ENCODE measurements at regions not wholly inside any gene's neighbourhood (a gene's known extent, or its start where the extent isn't known, plus 50 kb on each side); places are given as distances from the start of the nearest gene placed in this dataset.
A peak's percentile ranks its signal among the peaks of the same experiment; 100 is the strongest.
"Not testable (repeated sequence)": the region's sequence is repeated elsewhere in the genome, so short reads cannot be mapped to it uniquely, and the experiment has no call there.

DNA sequence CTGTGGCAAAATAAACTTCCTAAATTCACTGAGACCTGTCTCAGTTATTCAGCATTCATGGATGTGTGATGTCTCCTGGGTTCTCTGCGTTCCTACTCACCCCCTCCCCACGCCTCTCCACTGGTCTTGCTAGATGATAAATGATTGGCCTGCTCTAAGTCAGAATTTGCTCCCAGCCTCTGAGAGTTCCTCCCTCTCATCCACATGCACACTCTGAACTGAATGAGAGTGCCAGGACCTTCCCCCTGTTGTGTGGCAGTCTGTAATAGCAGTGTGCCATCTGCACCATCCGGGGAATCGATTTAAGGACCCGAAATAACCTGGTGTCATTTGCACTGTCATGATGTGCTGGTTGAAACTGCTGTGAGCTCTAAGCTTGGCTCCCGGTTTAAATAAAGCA is 135.8 kb upstream of the AFDN start:
- DNase-seq, result no peak

DNA sequence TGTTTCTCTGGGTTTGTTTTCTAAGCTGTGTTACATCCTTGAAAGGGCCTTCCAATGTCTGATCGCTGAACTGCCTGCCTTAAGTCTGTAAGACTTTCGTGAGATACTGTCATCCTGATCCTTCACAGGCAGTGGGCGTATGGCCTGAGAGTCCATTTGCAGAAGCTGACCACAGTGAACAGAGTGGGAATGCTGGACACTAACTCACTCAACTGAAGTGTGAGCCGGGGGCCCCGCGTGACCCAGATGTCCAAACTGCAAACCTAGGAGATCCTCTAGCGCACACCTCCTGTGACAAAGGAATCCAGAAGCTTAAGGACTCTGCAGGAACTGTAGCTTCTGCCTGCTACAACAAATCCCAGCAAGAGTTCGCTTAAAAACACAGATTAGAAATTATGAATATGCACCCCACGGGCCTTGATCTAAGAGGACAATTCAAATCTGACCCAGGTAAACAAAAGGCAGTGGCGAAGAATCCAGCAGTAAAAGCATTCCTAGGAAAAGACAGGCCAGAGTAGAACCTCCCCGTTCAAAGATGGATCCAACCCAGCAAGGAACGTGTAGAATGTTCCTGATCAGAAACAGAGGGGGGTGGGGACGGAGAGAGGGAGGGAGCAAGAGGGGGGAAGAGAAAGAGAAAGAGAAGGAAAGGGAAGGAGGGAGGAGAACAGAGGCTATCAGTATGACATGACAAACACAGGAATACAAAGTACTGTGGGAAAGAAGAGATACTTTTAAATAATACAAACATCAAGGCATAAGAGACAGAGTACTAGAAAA is 135.0 kb upstream of the AFDN start:
- DNase-seq, result no peak

DNA sequence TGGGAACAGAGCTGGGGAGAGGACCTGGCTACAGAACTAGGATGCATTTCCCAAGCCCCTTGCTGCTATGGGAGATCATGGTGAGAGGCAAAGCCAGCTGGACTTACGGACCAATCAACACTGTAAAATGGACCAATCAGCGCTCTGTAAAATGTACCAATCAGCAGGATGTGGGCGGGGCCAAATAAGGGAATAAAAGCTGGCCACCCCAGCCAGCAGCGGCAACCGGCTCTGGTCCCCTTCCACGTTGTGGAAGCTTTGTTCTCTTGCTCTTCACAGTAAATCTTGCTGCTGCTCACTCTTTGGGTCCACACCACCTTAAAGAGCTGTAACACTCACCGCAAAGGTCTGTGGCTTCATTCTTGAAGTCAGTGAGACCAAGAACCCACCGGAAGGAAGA is 133.2 kb upstream of the AFDN start:
- not testable (repeated sequence) for DNase-seq

DNA sequence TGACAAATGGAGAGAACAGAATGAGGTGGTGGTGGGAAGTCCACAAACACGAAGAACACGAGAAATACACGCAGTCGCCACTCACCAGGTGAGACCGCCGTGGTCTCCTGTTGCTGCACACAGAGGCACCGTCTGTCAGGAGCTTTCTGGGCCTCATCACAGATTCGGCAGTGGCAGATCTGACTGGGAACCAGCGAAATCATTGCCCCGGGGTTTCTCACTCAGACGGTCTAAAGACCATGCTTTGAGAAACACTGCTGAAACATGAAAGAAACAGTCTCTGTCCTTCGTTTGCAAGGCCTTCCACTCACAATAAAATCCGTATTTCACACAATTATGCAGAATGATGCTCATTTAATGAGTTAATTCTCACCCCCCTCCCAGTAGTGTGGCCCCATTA is 130.9 kb upstream of the AFDN start:
- no peak for DNase-seq

DNA sequence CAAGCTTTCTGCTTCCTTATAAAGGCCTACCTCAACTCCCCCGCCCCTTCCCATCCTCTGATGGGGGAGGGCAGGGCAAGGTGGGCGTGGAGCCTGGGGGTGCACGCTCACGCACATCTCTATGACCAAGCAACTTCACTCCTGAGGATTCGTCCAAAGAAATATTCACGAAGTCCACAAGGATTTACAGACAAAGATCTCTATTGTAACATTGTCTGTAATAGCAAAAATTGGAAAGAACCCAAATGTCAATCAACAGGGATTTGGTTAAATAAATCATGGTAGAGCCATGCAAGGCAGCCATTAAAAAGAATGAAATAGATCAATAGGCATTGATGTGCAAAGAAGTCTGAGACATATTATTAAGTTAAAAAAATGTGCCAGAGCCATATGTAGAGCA is 130.4 kb upstream of the AFDN start:
- DNase-seq, result no peak

DNA sequence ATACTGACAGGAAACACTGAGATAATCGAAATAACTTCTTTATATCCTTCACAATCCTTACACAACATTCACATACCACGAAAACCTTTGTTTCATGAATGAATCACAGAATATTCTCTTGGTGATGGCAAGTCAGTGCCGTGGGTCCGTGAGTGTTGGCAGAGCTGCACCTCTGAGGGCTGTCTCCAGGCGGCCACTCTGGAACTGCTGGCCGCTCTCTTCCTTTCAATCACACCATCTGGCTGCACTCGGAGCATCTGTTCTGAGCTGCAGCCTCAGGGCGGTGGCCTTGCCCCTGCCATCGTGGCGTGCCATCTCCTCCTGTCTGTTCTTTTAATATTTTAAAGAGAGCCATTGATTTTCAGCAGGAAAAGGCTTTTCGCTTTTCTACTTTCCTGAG is 129.4 kb upstream of the AFDN start:
- DNase-seq, result no peak

DNA sequence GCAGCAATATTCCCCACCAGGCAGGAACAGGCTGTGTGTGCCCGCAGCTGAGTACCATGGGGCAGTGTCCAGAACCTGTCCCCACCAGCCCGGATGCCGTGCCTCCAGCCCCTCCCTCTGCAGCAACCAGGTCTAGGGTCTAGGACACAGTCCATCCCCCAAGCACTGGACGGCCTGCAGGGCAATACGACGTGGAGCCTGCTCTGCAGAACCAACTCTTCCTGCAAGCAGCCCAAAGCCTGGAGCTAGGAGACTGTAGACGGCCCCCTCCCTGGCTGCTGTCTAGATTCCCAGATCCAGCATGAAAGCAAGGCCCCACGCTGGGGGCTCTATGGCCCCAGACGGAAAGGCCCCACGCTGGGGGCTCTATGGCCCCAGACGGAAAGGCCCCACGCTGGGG is 128.2 kb upstream of the AFDN start:
- DNase-seq, result no peak

DNA sequence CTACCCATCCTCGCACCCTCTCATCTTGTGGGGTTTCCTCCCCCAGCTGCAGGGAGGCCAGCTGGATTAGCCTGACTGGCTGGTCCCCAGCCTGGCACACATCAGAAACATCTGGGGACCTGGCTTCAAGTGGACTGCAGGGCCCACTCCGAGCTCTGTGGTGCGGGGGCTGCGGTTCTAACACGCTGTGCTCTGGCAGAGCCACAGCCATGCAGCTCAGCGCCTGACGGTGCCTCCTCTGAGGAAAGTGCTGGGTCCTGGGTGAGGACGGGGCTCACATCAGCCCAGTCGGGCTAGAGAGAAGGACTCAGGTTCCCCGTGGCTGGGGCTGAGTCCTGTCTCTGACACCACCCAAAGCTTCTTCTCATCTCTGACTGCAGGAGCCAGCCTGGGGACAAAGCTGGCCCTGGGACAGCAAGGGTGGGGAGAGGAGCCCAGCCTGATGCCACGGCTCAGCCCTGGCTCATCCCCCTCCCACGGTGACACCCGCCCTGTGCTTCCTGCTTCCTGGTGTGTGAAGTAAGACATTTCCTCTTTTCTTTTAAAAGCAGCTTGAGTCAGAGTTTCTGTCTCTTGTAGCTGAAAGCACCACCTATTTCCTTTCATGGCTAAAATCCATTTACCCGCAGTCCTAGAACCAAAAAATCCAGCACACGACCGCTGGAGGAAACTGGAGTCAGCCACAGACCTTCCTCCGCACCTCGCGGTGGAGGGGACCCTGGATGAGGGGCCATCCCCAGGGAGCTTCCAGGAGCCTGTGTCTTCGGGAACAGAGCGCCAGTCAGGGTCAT is 127.4 kb upstream of the AFDN start:
- peak; percentile 54 for DNase-seq

DNA sequence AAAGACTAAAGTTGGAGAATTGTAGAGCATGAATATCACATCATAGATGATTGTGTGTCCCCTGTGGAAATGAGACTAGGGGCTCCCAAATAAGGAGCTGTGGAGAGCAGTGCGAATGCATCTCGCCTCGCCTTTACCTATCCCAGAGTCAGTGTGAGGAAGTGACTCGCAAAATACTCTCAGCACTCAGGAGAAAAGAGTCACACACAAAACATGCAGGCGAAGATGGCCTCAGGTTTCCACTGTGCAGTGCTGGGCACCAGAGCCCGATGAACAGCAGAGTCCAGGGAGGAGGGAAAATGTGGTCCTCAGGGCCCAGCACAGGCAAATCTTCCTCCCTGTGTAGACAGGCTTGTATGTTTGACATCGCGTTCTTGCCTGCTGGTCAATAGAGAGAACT is 126.5 kb upstream of the AFDN start:
- no peak for DNase-seq

DNA sequence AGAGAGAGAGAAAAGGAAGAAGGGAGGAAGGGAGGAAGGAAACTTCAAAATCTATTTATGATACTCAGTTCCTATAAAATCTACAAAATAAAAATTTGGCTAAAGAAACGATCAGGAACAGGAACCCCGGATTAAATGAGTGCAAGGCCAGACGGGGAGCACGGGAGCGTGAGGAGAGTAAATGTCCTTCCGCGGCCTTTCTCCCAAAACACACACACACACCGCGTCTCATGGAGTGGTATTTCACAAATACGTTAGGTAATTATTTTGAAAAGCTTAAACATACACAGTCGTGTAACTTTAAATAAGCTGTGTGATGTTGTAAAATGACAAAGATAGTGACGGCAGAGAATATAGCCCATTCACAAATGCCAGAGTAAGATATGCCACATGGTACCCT is 125.7 kb upstream of the AFDN start:
- no peak for DNase-seq

DNA sequence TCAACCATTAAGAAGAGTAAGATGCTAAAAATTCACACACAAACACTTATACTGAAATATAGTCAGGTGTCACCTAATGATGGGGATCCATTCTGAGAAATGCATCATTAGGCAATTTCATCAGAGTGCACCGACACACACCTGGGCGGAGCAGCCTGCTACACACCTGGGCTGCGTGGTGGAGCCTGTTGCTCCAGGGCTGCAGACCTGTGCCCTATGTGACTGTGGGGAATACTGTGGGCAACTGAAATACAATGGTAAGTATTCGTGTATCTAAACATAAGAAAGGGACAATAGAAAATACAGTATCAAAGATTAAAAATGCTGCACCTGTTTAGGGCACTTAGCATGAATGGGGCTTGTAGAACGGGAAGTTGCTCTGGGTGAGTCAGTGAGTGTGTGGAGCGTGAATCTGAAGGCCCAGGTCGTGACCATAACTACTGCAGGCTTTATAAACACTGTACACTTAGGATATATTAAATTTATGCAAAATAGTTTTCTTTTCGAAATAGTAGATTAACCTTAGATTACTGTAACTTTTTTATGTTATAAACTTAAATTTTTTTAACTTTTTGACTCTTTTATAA is 124.4 kb upstream of the AFDN start:
- no peak for DNase-seq

DNA sequence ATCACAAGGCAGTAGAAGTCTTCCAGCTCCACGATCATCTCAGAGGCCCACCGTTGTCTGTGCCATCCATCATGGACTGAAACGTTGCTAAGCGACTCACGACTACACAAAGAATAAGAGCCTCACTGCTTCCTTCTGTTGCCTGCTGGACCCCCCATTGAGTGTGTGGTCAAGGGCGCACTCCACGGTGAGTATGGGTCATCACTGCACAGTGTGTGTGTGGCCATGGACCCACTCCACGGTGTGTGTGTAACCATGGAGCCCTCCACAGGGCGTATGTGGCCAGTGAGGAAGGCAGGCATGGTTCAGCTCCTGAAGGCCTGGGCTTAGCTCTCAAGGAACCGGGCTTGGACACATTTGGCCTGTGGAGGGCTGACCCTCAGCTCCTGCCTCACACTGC is 123.4 kb upstream of the AFDN start:
- no peak for DNase-seq

DNA sequence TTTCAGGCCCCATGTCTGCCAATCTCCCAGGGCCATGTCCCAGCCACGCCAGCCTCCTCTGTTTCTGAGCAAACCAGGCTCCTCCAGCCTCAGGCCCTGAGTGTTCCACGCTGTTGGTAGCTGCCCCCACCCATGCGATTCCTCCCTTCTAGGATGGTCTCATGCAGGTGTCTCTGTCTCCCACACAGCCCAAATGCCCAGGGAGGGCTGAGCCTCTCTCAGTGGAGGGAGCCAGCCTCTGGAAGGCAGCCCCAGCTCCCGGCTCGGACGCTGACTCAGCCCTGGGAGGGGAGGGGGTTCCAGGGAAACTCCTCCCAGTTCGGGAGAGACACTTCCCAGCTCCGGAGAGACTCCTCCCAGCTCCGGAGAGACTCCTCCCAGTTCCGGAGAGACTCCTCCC is 122.9 kb upstream of the AFDN start:
- no peak for DNase-seq

DNA sequence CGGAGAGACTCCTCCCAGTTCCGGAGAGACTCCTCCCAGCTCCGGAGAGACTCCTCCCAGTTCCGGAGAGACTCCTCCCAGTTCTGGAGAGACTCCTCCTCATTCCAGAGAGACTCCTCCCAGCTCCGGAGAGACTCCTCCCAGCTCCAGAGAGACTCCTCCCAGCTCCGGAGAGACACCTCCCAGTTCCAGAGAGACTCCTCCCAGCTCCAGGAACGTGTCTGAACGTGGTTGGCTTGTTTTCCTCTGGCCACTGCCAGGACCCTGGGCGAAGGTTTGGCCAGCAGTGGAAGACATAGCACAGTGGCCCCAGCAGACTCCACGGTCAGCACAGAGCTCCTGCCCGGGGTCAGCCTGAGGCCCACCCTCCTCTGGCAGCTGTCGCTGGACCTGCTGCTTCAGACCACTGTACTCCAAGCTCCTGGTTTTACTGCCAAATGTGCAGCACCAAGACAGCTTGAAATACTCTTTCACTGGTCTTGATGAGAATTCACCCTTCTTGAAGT is 122.3 kb upstream of the AFDN start:
- DNase-seq, result no peak

DNA sequence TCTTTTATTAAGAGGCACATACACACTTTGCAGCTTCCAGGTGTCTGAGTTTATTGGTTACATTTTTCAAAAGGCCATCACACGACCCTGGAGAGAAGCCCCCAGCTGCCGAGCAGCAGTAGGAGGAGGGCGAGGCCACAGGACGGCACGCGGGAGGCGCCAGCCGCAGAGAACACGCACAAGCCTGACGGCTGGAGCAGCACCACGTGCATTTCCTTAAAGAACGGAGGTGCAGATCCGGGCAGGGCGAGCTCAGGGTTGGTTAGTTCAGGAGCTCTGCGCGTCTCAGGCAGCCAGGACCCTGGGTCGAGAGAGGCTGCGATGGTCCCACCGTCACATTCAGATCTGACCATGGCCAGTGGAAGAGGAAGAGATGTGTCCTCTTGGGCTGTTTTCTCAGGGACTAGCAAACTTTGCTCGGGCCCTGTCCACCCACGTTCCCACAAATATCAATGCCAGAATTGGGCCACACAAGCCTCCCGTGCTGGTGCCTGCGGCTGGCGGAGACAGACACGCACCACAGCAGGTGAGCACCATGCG is 121.4 kb upstream of the AFDN start:
- DNase-seq, result no peak

DNA sequence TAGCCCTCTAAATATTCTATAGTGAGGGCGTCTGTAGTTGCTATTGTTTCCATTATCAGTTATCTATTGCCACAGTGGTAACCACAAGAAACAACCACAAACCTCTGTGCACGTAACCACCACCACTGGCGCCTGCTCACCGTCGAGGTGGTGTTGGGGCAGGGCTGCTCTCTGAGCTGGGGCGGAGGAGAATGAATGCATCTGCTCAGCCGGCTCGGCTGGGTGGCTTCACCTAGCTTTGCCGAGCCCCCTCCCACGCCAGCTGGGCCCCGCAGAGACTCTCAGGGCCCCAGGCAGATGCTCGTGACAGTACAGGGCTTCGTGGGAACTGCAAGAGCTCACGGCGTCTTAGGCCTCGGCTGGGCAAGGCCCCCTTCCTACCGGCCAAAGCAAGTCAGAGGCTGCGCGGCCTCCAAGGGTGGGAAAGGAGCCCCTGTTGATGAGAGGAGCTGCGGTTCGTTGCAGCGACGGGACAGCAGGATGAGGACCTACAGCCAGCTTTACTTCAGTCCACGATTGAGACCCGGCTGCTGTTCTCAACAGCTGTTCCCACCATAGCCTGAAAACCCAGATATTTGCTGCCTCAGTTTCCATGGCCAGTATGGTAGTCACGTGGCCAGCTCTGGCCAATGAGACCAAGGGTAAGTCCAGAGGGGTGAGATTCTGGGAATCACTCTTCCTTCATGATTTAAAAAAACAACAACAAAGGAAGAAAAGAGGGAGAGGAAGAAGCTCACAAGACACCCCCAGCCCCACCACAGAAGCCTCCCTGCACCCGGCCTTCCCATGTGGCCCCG is 120.2 kb upstream of the AFDN start:
- peak; percentile 55 for DNase-seq

DNA sequence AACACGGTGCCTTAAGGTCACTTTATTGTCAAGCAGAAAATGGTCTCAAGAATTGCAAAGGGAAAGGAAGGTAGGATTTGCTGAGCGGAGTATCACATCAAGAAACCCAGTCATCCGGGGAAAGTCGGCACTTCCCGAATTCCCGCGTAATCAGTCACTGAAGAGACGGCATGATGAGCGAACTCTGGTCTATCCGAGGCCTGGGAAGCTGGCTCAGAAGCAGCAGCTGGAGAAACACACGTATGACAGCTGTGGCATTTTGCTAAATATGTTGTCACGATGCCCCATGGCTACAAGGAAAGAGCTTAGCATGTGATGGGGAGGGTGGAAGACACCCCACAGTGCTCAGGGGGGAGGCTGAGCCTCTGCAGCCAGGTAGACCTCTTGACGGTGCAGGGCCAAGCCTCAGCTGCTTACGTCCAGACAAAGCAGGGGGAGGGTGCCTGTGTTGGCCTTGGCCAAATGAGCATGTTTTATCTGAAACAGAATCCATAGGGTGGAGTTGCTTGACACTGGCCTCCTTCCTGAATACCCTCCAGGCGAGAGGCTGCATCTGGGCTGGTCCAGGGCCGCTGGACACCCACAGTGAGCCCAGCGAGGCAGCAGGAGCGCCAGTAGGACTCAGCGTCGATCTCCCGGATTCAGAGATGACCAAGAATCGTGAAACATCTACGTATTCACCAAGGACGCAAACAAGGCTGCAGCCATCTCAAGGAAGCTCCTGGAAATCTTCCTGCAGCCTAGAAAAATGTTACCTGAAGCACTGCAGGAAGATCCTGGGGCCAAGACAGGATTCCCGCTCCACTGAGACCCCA is 118.8 kb upstream of the AFDN start:
- DNase-seq, result no peak

DNA sequence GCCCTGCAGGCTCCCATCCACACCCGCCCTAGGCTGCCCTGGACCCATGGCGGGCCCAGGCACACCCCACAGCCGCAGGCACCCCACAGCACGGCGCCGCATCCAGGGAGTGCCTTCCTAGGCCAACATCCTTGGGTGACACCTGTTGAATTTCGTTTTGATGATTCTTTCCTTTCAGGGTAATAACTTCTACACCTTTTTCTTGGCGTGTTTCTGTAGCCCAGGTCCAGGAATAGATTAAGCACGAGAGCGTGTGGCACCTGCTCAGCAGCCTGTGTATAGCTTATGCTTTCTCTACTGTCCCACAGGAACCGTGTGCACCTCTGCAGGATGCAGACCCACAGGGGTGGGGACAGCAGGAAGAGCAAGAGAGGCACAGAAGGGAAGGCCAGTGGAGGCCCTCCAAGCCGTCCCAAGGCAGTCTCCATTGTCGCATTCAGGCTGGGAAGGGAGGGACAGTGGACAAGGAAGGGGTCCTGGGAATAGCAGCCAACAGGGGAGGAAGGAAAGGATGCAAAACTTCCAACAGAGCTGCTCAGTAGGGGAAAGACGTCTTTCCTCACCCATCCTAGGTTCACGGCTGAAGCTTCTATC is 118.1 kb upstream of the AFDN start:
- DNase-seq, result no peak

DNA sequence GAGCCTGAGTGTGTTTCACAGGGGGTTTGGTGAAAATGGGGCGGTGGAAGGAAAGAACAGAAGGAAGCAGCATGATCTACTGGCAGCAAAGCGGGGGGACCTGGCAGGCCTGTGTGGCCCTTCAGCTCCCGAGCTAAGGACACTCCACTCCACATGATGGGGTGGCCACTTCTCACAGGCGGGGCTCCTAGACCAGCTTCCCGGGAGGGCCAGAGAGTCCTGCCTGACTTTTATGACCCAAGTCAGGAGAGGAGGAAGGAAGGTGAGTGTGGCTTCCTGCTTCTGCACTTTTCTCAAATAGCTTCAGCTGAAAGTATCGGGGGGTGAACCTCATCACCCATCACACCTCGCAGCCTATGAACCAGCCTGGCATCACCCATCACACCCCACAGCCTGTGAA is 117.5 kb upstream of the AFDN start:
- no peak for DNase-seq

DNA sequence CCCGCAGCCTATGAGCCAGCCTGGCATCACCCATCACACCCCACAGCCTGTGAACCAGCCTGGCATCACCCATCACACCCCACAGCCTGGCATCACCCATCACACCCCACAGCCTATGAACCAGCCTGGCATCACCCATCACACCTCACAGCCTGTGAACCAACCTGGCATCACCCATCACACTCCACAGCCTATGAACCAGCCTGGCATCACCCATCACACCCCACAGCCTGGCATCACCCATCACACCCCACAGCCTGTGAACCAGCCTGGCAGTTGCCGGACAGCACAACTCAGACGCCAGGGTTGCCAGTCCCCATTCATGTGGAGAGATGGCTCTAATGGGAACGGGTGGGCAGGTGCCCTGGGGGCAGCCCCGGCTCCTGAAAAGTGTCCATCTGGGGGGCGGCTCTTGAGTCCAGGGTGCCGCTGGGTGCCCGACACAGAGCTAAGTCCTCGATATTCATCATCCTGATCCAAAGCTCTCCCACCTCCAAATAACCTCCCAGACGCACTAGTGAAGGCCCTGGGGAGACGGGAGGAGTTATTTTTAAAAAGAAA is 116.9 kb upstream of the AFDN start:
- DNase-seq, result not testable (repeated sequence)

DNA sequence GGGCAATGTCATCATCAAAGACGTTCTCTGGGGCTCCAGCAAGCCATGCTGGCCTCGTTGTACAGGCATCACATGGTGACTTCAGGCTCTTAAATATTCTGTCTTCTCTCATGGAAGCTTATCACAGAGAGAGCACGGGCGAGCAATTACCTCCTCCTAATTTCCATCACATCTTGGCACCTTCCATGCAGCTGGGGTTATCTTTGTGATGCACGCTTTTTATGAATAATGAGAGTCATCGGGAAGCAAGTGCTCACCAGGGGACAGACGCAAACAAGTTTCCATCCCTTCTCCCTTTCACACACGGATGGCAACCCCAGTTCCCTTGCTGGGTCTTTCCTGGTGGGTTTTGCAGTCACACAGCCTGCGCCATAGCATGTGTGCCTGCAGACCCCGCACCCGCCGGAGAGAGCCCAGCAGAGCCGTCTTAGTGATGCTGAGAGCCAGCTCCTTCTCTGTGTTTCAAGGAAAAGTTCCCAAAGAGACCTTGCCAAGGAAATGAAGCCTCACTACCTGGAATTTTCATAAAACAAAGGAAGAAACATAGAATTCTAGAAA is 116.3 kb upstream of the AFDN start:
- no peak for DNase-seq
